Body of pancreas (tissue), 4 donors: ENCODE measurements at regions not wholly inside any gene's neighbourhood (a gene's known extent, or its start where the extent isn't known, plus 50 kb on each side); places are given as distances from the start of the nearest gene placed in this dataset.
A peak's percentile ranks its signal among the peaks of the same experiment; 100 is the strongest.

Source experiments
- ATAC-seq: fragments of 150-250 bp; one replicate; pipeline ENCODE4 v1.9.1; 2016
- DNase-seq, 4 donors: peaks; one replicate each; pipeline ENCODE4 v3.0.0-alpha.2; 2019
- H3K27ac ChIP-seq, 4 donors: fragments of 200-600 bp; sonication (generic); 1 replicate in 3 of 4; 2 replicates in 1 of 4; pipeline versions ENCODE4 v1.5.1 to v1.6.1; 2016 to 2019; ENCODE audit warnings: mild to moderate bottlenecking in 1 of 4, mixed read lengths in 1 of 4, moderate library complexity in 1 of 4
- H3K27me3 ChIP-seq, 2 donors: fragments of 200-600 bp; sonication (generic); one replicate each; pipeline ENCODE4 v1.6.0; 2016; ENCODE audit warnings: mild to moderate bottlenecking in 1 of 2
- H3K36me3 ChIP-seq, 2 donors: fragments of 200-600 bp; sonication (generic); replicated peaks in 1 of 2; 2 replicates each; pipeline ENCODE4 v1.5.1; 2016; ENCODE audit warnings: low read depth in 2 of 2; ENCODE audit not compliant: insufficient read depth in 1 of 2
- H3K4me1 ChIP-seq: fragments of 200-600 bp; sonication (generic); one replicate; pipeline ENCODE4 v1.6.0; 2016
- H3K4me3 ChIP-seq, 2 donors: fragments of 200-600 bp; sonication (generic); 1 replicate in 1 of 2; 2 replicates in 1 of 2; pipeline ENCODE4 v1.5.1; 2016 to 2019
- H3K9me3 ChIP-seq, 3 donors: fragments of 200-600 bp; sonication (generic); 1 replicate in 2 of 3; 2 replicates in 1 of 3; pipeline ENCODE4 v1.5.1; 2016
- CTCF ChIP-seq, 7 experiments: fragments of 450-650 bp in 4 of 7; fragments of 200-600 bp in 3 of 7; sonication (generic) in 3 of 7; IDR thresholded peaks; one replicate each; pipeline ENCODE4 v1.5.1; 2016 to 2019; ENCODE audit warnings: antibody characterized with exemption in 7 of 7
- POLR2A ChIP-seq, 3 donors: fragments of 450-650 bp; IDR thresholded peaks; one replicate each; pipeline ENCODE4 v1.6.1; 2016; ENCODE audit warnings: antibody characterized with exemption in 3 of 3, mild to moderate bottlenecking in 2 of 3
- WGBS, 2 donors: methylation state at CpG; one replicate each; pipeline ENCODE4 v1.1.5; 2017; 5-methylcytosine and 5-hydroxymethylcytosine counted together
- intact Hi-C: fragments of 100-400 bp; cut with DNase I; formaldehyde crosslinking; loops from one replicate; pipeline ENCODE4 v1.15.1; 2023

DNA sequence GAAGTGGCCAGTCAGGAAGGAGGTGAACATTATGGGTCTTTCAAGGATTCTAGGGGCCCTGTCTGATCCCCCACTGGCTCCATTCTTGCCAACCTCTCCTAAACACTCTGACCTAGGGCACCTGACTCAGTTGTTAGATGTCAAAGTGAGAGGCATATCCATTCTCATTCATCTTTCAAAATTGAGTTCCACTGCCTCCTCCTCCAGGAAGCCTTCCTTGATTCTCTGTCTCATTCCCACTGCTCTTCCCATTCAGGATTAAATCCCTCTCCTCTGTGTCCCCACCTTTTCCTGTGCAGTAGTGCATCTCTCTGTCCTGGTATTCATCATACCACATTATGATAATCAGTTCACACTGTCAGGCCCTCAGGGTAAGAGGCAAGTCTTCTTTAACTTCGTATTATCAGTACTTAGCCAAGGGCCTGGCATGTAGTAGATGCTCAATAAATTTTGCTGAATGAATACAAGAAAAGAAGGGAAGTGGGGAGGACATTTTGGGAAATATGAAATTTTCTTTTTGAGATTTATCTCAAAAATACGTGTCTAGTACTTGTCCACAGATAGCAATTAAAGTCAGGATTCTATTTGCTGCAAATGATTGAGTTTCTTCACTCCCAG is 61.8 kb upstream of the ITPKB start:
- no peaks in the 10 kb centered on the region for H3K4me1 ChIP-seq
- no peak for DNase-seq
- TF ChIP-seq POLR2A (IDR thresholded peaks at IDR 0.05) (no peak), CTCF (IDR thresholded peaks at IDR 0.05) (no peak)
- WGBS, 2 donors: 71 to 72% methylated on average over 2 of the region's 2 CpGs
- H3K27me3 ChIP-seq: no peaks in the 10 kb centered on the region
- no peak for ATAC-seq
- no peak overlapping the region for H3K27ac ChIP-seq
- intact Hi-C loops: no loop called here
- no peaks in the 10 kb centered on the region for H3K9me3 ChIP-seq
- H3K36me3 ChIP-seq: no peaks in the 10 kb centered on the region
- no peak overlapping the region for H3K4me3 ChIP-seq

DNA sequence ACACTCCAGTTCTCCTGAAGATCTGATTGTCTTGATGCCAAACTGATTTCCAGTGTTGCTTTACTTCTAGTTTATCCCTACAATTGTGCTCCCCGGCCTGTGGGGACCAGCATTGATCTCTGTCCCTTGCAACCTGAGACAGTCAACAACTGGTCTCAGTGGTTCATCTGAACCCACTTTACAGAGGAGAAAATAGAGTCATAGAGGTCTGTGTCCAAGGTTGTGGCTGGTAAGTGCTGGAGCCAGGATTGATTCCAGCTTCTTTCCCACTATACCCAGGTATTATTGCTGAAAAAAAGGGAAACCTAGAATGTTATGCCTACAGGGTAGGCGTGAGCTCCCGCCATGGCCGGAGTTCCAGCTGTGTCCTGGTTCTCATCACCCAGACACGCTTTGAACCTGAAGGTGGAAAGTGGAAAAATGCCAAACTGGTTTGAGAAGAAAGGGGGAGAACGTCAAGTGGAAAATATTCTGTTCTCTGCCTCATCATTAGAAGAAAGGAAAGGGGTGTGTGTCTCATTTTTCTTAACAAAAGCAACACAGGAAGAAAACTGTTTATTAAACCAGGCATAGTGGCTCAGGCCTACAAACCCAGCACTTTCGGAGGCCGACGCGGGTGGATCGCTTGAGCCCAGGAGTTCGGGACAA is 60.7 kb upstream of the ITPKB start:
- intact Hi-C loops: no loop called here
- H3K4me1 ChIP-seq: no peaks in the 10 kb centered on the region
- no peak overlapping the region for H3K4me3 ChIP-seq
- no peaks in the 10 kb centered on the region for H3K9me3 ChIP-seq
- H3K36me3 ChIP-seq: no peaks in the 10 kb centered on the region
- WGBS, 2 donors: 81% methylated on average over 12 of the region's 12 CpGs
- no peak for DNase-seq
- no peak for TF ChIP-seq CTCF (IDR thresholded peaks at IDR 0.05)
- no peak for ATAC-seq
- no peak overlapping the region for H3K27ac ChIP-seq
- no peaks in the 10 kb centered on the region for H3K27me3 ChIP-seq

- Histone ChIP-seq H3K9me3 (no peaks in the 10 kb centered on the region), H3K27ac (no peak overlapping the region), H3K4me3 (no peak overlapping the region), H3K36me3 (no peaks in the 10 kb centered on the region), H3K27me3 (no peaks in the 10 kb centered on the region), H3K4me1 (no peaks in the 10 kb centered on the region)
- TF ChIP-seq CTCF (IDR thresholded peaks at IDR 0.05) (no peak), POLR2A (IDR thresholded peaks at IDR 0.05) (no peak)
- ATAC-seq (peak; percentile 27), DNase-seq (peak in 2 of 4 donors; percentile 5 to 9)
- WGBS, 2 donors: 76 to 81% methylated on average over 11 to 21 of the region's 22 CpGs
- intact Hi-C loops: no loop called here
Measured at GRCh38 chr1:226798427-226799411, 59.6 kb upstream of the ITPKB start.

- Histone ChIP-seq H3K27me3 (no peaks in the 10 kb centered on the region), H3K4me3 (no peak overlapping the region), H3K36me3 (no peaks in the 10 kb centered on the region), H3K4me1 (no peaks in the 10 kb centered on the region), H3K9me3 (no peaks in the 10 kb centered on the region), H3K27ac (no peak overlapping the region)
- intact Hi-C loops: no loop called here
- ATAC-seq (no peak), DNase-seq (no peak)
- no peak for TF ChIP-seq POLR2A (IDR thresholded peaks at IDR 0.05)
- no peak for TF ChIP-seq CTCF (IDR thresholded peaks at IDR 0.05)
- WGBS, 2 donors: 89 to 91% methylated on average over 5 of the region's 5 CpGs
Measured at GRCh38 chr1:226797151-226797550, 58.1 kb upstream of the ITPKB start.
